Type B pancreatic cell (in vitro differentiated cells): ENCODE measurements at regions not wholly inside any gene's neighbourhood (a gene's known extent, or its start where the extent isn't known, plus 50 kb on each side); places are given as distances from the start of the nearest gene placed in this dataset.
A peak's percentile ranks its signal among the peaks of the same experiment; 100 is the strongest.

Source experiments
- DNase-seq: peaks from one replicate; pipeline ENCODE4 v3.0.0; 2021; ENCODE audit warnings: mixed read lengths; ENCODE audit not compliant: unreplicated experiment; ENCODE audit errors: extremely low spot score
- H3K27ac Mint-ChIP-seq: 2 replicates; pipeline ENCODE4 v1.8.0; 2021; ENCODE audit warnings: mild to moderate bottlenecking, mixed read lengths
- H3K27me3 Mint-ChIP-seq: 2 replicates; pipeline ENCODE4 v1.8.0; 2021; ENCODE audit warnings: mixed read lengths
- H3K36me3 Mint-ChIP-seq: 2 replicates; pipeline ENCODE4 v1.8.0; 2021; ENCODE audit warnings: mixed read lengths
- H3K4me1 Mint-ChIP-seq: one replicate; pipeline ENCODE4 v1.8.0; 2021; ENCODE audit warnings: mixed read lengths; ENCODE audit not compliant: unreplicated experiment
- H3K4me3 Mint-ChIP-seq: 2 replicates; pipeline ENCODE4 v1.8.0; 2021; ENCODE audit warnings: mild to moderate bottlenecking, mixed read lengths
- H3K9me3 Mint-ChIP-seq: 2 replicates; pipeline ENCODE4 v1.8.0; 2021; ENCODE audit warnings: mixed read lengths
- TF ChIP-seq, protein P1 (sequence below): fragments of 200-600 bp; sonication (generic); conservative IDR thresholded peaks from 2 replicates; pipeline ENCODE4 v1.5.0; 2021; ENCODE audit warnings: antibody characterized with exemption, mild to moderate bottlenecking

- TF ChIP-seq, protein P1, sequence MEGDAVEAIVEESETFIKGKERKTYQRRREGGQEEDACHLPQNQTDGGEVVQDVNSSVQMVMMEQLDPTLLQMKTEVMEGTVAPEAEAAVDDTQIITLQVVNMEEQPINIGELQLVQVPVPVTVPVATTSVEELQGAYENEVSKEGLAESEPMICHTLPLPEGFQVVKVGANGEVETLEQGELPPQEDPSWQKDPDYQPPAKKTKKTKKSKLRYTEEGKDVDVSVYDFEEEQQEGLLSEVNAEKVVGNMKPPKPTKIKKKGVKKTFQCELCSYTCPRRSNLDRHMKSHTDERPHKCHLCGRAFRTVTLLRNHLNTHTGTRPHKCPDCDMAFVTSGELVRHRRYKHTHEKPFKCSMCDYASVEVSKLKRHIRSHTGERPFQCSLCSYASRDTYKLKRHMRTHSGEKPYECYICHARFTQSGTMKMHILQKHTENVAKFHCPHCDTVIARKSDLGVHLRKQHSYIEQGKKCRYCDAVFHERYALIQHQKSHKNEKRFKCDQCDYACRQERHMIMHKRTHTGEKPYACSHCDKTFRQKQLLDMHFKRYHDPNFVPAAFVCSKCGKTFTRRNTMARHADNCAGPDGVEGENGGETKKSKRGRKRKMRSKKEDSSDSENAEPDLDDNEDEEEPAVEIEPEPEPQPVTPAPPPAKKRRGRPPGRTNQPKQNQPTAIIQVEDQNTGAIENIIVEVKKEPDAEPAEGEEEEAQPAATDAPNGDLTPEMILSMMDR, result no peak
- DNase-seq, result no peak
- Mint-ChIP-seq H3K27me3 (no peaks in the 10 kb centered on the region), H3K9me3 (no peaks in the 10 kb centered on the region), H3K4me3 (no peak overlapping the region), H3K36me3 (no peaks in the 10 kb centered on the region), H3K4me1 (peaks cover 56% of the 10 kb centered on the region), H3K27ac (no peak overlapping the region)
Observed at GRCh38 chr2:43133708-43134570, 92.5 kb downstream of the ZFP36L2 start.

DNA sequence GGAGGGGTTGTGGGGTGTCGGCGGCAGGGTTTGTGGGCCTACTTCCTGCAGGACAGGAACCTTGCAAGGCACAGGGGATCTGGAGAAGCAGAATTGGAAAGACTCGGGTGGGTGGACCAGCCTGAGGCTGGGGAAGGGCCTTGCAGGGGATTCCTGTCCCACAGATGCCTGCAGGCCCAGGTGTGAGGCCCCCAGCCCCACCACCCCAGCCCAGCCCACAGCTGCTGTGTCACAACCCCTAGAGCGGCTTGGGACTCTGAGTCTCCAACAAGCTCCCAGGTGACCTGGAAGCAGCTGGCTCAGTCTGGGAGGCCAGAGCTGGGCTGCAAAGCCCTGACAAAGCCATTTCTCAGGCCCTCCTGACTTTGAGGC, 93.1 kb downstream of the ZFP36L2 start:
- peaks cover 55% of the 10 kb centered on the region for H3K4me1 Mint-ChIP-seq

GRCh38 chr2:43132683-43133301, 93.6 kb downstream of the ZFP36L2 start:
- no peaks in the 10 kb centered on the region for H3K9me3 Mint-ChIP-seq
- TF ChIP-seq, protein P1, result no peak
- peaks cover 52% of the 10 kb centered on the region for H3K4me1 Mint-ChIP-seq
- no peaks in the 10 kb centered on the region for H3K36me3 Mint-ChIP-seq
- no peak overlapping the region for H3K4me3 Mint-ChIP-seq
- no peak overlapping the region for H3K27ac Mint-ChIP-seq
- DNase-seq, result no peak
- no peaks in the 10 kb centered on the region for H3K27me3 Mint-ChIP-seq

More for the DNA sequence above, 93.1 kb downstream of the ZFP36L2 start:
- H3K27me3 Mint-ChIP-seq, result no peaks in the 10 kb centered on the region
- H3K4me3 Mint-ChIP-seq, result no peak overlapping the region
- no peak for DNase-seq
- TF ChIP-seq, protein P1, result no peak
- no peaks in the 10 kb centered on the region for H3K9me3 Mint-ChIP-seq
- no peak overlapping the region for H3K27ac Mint-ChIP-seq
- no peaks in the 10 kb centered on the region for H3K36me3 Mint-ChIP-seq

- TF ChIP-seq, protein P1, result no peak
- no peak for DNase-seq
- H3K9me3 Mint-ChIP-seq, result no peaks in the 10 kb centered on the region
- H3K27me3 Mint-ChIP-seq, result no peaks in the 10 kb centered on the region
- H3K27ac Mint-ChIP-seq, result peak overlapping the region; percentile 26
- H3K4me1 Mint-ChIP-seq, result peaks cover 45% of the 10 kb centered on the region
- H3K4me3 Mint-ChIP-seq, result no peak overlapping the region
- no peaks in the 10 kb centered on the region for H3K36me3 Mint-ChIP-seq
Observed at GRCh38 chr2:43131890-43132682, 94.3 kb downstream of the ZFP36L2 start.

DNA sequence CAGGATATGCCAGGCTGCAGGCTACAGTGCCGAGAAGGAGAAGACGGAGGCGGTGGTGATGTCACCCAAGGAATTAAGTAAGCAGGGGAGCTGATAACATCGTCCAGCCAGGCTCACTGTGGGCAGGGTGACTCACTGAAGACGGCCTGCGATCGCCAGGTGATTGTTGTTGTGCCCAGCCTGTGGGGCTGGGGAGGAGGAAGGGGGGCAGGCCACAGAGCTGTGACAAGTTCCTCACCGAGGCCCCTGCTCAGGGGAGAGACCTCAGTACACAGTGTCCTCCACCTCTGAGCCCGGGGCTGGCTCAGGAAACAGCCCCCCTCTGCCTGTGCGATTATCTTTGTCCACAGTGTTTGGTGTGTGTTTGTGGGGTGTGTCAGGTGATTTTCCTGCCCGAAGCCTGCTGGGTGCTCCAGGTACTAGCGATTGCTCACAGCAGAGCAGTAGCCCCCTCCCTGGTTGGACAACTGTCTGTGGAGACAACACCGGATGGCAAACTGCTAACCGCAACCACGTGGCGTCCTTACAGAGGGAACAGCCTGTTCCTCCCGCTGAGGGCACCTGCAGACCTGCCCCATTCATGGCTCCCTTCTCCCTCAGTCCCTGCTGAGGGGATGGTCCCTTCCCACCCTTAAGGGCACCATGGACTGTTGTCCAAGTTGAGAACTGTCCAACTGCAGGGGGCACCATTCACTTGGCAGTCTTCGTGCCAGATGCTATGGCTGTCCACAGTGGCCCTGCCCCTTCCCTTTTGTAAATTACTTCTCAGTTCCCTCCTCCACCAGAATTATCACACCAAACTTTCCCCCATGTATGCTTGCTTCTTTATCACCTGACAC, 95.1 kb downstream of the ZFP36L2 start:
- no peaks in the 10 kb centered on the region for H3K36me3 Mint-ChIP-seq
- DNase-seq, result no peak
- peaks cover 40% of the 10 kb centered on the region for H3K4me1 Mint-ChIP-seq
- H3K27ac Mint-ChIP-seq, result peak overlapping the region; percentile 26
- H3K27me3 Mint-ChIP-seq, result no peaks in the 10 kb centered on the region
- no peaks in the 10 kb centered on the region for H3K9me3 Mint-ChIP-seq
- TF ChIP-seq, protein P1, result peak; percentile 46
- no peak overlapping the region for H3K4me3 Mint-ChIP-seq
